GM19452 (cell line): ENCODE measurements at regions not wholly inside any gene's neighbourhood (a gene's known extent, or its start where the extent isn't known, plus 50 kb on each side); places are given as distances from the start of the nearest gene placed in this dataset.
A peak's percentile ranks its signal among the peaks of the same experiment; 100 is the strongest.
"Not testable (repeated sequence)": the region's sequence is repeated elsewhere in the genome, so short reads cannot be mapped to it uniquely, and the experiment has no call there.

Source experiments
- ATAC-seq: cut with Tn5 transposase; IDR thresholded peaks from one replicate; pipeline ENCODE4 v1.9.1; 2021; ENCODE audit not compliant: unreplicated experiment

DNA sequence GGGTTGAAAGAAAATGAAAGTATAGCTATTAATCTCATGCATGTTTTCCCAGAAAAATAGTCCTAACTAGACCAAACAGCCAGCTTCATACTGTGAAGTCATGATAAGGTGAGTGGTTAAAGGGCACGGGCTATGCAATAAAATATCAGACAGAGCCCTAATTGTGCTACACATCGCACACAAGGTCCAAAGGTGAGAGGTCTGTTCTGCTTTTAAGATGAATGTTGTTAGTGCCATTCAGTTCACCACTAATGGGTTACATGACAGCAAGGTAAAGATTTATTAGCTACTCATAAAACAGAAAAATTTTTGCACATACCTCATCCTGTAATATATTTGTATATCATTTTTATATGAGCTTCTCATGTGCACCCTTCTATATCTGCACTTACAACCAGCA is 105.0 kb upstream of the STK17B start:
- ATAC-seq = no peak

DNA sequence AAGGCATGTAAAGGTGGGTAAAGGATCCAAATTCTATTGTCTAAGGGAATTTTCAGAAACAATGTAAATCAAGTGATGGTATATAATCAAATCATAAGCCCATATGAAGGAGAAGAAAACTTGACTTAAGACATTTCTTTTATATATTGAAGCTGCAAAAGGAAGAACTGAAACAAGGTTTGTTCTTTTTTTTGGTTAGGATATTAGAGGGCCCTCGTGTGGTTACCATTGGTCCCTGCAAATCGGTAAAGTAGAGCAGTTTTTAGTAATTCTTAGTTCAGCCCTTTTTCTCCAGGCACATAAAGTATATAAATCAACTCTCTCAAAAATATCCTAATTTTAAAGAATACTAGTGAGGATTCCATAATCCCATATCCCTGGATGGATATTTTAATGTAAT is 105.6 kb upstream of the STK17B start:
- ATAC-seq = no peak

DNA sequence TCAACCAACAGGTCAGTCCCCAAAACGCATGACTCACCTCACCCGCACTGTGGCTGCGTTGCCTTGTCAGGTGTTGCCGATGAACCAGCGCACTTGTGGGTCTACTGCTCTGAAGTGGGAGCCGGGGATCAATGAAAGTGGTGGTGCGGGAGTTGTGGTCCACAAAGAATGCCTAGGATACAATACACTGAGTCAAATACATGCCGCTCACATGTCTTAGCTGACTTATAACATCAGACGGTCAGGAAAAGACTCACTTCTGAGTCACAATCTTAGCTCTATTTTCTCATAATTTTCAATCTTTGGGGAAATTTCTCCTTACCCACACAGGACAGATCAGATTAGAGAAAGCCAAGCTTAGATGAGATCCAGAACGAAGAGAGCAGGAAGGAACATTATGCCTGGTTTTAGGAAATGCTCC is 107.1 kb upstream of the STK17B start:
- no peak for ATAC-seq

DNA sequence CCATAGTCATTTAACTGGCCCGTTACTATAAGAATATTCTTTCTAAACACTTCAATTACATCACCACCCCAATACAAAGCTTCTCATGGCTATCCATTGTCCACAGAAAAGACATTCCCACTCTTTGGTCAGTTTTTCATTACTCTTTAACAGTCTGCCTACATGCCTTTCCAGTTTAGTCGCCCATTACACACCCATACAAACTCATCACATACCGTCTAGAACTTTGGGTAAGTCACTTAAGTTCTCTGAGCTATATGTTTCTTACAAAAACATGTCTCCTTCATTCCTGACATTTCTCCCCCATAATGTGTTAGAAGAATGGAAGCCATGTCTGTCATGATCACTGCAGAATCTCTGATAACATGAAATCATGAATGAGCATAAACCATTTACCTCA is 108.2 kb upstream of the STK17B start:
- no peak for ATAC-seq

DNA sequence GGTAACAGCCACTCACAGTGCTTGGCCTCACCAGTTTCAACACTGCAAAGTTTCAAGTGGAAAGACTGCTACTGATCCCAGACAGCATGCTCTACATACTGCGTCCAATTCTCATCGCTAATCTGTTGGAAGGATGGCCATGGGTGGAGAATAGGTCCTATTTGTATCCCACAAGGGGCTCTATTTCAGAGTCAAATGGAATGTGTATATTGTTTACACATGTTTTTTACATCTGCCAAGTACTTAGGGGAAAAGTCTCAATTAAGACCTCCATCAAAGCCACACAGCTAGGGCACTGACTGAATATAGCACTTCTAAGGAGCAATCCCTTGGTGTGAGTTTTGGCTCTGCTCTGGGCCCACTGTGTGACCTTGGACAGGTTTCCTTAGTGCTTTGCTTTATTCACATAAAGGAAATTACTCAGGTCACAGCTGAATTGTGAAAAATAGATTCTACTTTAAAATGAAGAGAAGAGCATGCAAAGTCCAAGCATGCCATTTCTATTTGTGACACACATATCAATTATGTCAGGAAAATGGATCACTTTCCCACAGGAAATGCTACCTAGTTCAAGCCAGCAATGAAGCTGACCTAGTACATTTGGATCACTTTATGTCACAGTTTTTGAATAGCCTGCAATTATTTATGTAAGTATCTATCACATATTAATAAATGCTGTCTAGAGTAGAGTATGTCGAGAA is 112.9 kb upstream of the STK17B start:
- no peak for ATAC-seq

DNA sequence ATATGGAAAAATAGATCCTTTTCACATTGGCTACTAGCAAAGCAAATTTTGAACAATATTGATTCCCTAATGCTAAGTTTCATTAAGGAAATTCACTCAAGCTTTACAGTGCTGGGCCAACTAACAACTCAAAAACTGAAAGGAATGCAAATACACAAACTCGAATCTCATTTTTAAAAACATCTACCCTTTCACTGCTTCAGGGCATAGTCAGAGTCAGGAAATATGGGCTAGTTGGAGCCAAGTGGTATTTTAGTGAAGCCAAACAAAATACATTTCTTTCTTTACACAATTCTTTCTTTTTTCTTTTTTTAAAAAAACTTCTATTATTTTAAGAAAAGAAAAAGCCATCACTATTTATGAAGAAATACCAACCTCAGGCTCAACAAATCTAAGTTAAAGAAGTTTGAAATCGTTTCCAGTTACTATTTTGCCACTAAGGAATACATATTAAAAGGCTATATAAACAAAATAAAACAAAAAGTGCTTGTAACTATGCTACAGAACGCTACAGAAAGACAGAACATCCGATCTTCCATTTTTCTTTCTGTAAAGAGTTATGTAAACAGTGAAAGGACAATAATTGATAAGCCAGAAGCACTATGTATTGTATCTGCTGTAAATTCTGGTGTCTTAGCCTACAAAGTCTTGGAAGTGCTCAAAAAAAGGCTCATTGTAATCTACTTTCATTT is 113.6 kb upstream of the STK17B start:
- ATAC-seq = no peak

DNA sequence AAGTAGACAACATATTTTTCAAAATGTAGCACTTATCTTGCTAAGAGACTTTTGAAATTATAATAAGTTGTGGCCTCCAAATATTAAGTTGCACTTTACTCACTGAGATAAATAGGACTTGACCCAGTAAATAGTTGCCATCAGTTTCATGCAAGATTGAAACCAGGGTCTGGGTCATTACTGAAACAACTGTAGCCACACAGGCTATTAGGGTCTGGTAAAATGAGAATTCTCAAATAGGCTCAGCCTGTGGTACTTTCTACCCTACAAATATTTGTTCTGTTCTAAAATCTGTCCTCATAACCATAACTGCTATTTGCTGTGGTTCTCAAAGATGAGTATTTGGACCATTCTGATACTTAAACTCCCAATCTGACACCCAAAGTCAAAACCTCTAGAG is 115.4 kb upstream of the STK17B start:
- ATAC-seq = no peak

DNA sequence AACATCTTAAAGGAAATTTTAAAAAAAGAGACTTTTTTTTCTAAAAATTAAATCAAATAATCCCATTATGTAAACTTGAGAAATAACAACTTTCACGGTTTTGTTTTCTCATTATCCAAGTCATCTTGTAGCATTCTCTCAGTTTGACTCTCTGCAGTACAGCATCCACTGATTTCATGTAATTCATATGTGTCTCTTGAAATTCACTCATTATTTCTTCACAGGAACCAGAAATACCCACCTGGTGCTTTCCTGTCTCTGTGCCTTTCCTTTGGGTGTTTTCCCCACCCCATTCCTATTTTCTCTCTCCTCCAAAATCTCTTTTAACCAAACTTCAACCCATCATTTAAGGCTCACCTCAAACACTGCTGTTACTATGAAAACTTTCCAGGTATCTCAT is 116.1 kb upstream of the STK17B start:
- ATAC-seq = no peak

DNA sequence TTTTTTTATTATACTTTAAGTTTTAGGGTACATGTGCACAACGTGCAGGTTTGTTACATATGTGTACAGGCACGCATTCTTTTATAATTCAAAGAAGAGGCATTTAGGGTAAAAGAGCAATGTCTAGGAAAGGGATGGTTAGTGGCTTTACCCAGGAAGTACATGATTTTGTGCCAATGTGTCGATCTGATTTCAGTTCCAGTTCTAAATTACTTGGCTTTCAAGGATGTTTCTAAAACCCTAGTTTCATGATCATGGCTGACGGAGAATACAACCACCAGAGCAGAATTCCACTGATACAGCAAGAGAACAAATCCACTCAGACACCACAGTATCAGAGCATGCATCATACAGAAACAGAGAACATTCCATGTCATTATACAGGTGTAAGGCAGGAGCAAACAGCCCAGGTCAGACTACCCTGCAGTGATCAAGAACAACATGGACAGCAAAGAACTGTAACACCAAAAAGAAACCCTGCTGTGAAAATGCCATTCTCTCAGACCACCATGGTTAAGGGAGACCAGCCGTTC is 116.7 kb upstream of the STK17B start:
- ATAC-seq = no peak

DNA sequence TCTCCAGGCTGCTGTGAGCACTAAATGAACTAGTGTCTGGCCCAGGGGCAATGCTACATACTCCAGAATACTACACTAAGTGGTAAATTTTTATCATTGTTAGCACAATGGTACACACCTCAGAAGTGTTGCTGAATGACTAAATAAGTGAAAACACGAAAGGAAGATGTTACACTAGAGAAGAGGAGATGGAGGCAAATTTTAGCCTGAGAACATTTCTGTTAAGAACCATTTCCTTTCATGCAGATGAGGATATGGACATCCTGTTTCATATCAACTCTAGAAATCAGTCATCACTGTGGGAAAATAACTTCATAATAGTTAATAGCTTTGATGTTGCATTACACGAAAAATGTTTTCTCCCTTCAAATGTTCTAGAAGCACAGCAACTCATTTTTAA is 117.6 kb upstream of the STK17B start:
- ATAC-seq = peak; percentile 37

DNA sequence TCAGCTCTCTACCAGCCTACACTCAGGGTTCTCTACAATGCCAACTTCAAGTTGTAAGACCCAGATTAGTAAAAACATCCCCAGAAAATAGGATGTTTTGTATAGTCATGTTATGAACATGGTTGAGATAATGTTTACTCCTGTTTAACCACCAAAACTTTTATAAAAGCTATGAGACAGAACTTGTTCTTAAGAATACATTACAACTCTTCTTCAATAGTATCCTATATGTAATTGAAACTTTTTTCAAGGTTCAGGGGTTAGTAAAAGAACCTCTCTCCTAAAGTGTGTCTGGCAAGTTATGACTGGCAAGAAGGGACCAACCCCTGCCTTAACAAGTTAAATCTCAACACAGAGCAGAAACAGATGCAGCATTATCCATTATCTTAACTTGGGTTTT is 118.8 kb upstream of the STK17B start:
- no peak for ATAC-seq

DNA sequence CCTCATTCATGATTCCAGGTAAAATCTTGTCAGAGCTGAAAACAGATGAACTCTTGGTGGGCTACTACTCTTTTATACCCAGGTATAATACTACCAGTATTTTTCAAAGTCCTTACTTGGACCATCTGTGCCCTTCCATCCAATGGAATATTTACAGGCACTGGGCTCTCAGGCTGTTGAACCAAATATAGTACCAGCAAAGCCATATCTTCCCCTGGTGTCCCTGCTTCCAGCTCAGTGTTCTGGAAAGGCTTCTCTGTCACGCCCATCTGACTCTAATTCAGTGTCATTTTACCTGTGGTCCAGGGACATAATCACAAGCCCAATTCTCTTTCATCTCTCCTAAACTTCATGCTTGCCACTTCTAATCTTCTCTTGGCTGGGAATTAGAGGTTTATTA is 119.2 kb upstream of the STK17B start:
- no peak for ATAC-seq

DNA sequence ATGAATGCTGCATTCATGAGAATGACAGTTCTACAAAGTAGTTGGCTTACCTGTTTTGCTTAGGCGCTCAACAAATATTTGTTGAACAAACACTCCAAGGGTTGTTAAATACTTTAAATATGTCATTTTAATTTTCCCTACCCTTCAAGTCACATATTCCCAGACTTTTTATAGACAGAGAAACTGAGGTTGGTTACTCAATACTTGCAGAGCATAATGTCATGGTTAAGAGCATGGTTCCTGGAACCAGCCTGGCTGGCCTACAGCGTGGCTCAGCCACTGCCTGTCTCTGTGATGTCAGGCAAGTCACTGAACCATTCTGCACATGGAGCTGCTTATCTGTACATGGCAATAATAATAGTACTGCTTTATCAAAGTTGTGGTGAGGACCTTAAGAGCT is 120.0 kb upstream of the STK17B start:
- ATAC-seq = peak; percentile 27

DNA sequence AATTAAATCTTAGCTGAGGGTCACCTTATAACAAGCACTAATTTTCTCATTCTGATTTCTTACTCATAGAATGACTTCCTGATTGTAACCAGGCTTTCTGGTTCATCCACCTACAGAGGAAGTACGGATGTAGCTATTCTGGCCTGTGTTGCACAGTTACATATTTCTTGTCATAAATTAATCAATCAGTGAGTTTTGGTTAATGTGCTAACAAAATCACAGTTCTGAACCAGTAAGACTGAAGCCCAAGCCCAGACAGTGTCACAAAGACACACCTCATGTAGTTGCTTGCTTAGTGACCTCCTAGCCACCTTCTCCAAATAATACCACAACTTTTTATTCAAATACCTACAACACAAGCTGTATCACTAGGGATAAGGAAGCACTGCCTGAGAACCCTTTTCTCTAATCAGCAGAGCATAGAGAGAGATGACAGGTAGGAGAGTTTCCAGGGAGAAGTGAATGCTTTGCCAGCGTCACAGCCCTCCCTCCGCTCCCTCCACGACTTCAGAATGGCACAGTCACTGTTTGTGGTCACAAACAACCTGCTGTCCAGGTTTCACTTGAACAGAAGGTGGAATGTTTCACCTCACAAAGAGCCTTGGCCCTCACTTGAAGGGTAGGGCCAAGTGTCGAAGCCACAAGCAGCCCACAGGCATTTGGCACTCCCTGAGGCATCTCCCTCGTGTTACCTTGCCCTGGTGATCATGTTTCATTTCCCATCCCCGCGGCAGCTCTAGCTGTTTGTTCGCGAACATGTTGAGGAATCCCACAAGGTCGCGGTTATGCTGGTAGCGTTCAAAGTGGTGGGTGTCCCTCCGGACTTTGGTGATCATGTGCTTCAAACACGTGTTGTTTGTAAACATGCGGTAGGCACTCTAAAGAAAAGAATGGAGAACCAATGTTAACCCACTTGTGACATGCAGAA is 120.8 kb upstream of the STK17B start:
- ATAC-seq = peak; percentile 66

DNA sequence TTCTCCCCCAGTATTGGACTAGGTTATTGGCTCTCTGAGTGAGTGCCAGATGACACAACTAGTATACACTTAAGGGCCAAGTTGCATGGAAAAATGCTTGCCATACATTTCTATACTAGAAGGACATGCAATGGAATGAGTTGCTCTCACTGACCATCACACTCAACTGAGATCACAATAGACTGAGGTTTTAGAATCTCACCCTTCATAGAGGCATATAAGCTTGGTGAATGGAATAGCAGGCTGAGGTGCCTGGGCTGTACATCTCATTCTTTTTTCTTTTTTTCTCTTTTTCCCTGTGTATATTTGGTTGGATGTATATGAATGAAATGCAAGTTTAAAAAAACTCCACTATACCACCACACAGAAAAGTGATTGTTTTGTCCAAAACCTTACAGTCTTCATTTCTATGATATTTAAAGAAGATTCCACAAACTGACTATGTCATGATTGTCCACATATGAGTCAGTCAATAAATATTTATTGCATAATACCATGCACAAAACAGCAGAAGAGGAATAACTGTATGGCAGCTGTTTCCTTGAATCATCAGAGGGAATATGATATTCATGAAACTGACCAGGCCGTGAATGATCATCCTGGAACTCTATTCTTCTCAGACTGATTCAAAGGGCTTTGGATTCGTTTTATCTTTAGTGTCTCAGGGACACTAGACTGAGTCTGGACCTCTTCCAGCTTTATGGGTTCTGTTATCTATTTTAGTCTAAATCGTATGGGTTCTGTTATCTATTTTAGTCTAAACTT is 122.6 kb upstream of the STK17B start:
- ATAC-seq = no peak

DNA sequence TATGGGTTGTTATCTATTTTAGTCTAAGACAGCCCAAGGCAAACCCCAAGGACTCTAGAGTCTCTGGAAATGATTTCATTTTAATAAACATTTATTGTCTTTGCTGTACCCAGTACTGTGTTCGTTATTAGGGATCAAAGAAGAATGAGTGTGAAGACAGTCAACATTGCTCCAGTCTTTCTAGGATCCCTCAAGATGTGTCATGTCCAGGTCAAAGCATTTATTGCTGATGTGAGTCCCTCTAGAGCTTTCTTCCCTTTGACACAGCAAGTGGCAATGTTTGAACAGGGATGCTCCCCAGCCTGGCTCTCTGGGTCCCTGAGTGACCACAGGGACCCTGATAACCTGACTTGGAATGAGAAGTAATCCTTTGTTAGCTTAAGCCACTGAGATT is 123.1 kb upstream of the STK17B start:
- no peak for ATAC-seq

DNA sequence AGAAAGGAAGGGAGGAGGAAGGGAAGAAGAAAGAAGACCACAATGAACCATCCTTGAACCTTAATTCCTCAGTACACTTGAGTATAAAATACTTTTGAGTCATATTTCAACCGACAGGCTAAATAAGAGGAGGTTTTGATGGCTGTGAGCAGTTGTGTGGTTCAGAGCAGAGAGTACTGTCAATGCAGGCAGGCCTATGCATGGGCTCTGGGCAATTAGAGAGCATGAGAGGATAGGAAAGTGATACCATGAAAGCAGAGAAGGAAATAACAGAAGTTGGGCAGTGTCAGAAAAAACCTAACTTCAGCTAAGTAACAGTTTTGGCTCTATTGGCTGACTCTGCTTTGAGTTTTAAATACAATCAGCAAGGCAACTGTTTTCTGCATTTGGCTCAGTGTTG is 123.6 kb upstream of the STK17B start:
- ATAC-seq = no peak

DNA sequence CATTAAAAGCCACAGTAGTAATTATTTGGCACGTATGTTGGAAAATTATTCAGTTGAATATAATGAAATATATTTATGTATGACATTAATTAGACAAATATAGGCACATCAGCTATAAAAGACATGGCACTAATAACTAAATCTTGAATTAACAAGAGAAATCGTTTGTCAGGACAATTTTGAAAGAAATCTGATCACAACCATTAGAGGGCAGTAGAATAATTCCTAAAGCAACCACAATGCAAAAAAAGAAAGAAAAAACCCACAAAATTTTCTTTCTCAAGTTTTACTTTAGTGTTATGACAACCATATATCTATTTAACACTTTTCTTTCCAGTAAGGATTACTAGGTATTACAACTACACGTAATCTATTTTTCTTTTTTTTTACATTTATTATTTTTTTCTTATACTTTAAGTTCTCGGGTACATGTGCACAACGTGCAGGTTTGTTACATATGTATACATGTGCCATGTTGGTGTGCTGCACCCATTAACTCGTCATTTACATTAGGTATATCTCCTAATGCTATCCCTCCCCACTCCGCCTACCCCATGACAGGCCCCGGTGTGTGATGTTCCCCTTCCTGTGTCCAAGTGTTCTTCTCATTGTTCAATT is 126.8 kb upstream of the STK17B start:
- ATAC-seq = not testable (repeated sequence)

DNA sequence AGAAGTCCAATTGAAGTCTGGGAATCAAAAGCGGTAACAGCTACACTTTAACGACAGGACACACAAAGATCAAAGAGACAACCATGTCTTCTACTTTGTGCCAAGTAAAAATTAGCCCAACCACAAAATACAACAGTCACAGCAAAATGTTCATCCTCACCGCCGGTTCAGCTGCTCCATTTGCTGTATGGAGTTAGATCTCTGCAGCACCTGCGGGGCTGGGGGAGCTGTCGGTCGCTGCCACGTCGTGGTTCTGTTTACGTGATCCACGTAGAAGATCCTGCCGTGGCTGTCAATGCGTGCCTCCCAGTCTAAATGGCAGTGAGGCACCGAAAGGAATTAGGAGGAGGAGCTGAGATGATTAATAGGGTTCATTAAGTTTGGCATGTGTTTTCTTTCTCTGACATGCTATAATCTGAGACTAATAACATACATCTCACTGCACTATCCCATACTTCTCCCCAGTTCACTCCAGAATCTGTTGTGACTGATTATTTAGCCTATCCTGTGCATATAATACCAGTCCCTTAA is 136.5 kb upstream of the STK17B start:
- ATAC-seq = no peak

DNA sequence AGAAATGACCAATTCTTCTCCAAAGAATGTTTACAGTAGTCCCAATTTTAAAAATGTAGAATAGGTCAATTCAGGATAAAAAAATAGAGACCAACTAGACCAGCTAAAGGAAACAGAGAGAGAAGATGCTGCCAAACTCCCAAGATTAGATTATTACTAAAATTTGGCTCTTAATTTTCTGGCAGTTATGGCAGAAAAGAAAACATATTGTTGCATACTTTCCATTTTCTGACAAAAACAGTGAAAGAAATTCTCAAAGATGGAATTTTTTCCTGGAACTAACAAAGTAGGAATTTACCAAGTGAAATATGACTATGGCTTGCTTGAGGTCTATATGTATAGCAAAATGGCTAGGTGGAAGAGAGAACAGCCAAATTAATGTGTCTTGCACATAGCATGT is 138.3 kb upstream of the STK17B start:
- ATAC-seq = no peak
